KOPT-K1 (cell line): ENCODE measurements at regions not wholly inside any gene's neighbourhood (a gene's known extent, or its start where the extent isn't known, plus 50 kb on each side); places are given as distances from the start of the nearest gene placed in this dataset.

Source experiments
- H3K27ac ChIP-seq: fragments of 200-600 bp; sonication (generic); 2 replicates; pipeline ENCODE4 v1.5.1; 2016; ENCODE audit warnings: antibody characterized with exemption, mild to moderate bottlenecking, low read depth, low read length; ENCODE audit not compliant: poor library complexity, severe bottlenecking
- H3K36me3 ChIP-seq: fragments of 200-600 bp; sonication (generic); 2 replicates; pipeline ENCODE4 v1.5.1; 2017; ENCODE audit warnings: antibody characterized with exemption, mild to moderate bottlenecking, low read length, moderate library complexity; ENCODE audit not compliant: insufficient read depth
- H3K9me3 ChIP-seq: fragments of 200-600 bp; sonication (generic); 2 replicates; pipeline ENCODE4 v1.5.1; 2017; ENCODE audit warnings: antibody characterized with exemption, low read length, mild to moderate bottlenecking; ENCODE audit not compliant: insufficient read depth, poor library complexity, severe bottlenecking

DNA sequence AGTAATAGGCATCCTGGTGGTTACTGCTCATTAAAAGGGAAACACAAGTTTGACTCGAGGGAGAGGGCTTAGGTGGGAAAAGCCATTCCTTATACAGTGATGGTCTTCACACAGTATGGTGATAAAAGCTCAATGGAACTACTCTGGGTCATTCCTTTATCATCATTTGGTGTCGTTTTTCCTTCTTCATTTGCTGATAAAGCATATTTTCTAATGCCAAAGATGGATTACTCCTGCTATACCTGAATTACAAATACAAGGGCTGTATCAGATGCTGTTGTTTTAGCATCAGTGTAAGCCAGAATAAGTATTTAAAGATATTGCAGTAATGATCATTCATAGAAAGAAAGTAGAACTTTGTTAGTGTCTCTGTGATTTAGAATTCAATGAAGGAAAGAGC, 563.7 kb downstream of the PLCL1 start:
- no peak overlapping the region for H3K27ac ChIP-seq
- H3K36me3 ChIP-seq = no peaks in the 10 kb centered on the region
- no peaks in the 10 kb centered on the region for H3K9me3 ChIP-seq

DNA sequence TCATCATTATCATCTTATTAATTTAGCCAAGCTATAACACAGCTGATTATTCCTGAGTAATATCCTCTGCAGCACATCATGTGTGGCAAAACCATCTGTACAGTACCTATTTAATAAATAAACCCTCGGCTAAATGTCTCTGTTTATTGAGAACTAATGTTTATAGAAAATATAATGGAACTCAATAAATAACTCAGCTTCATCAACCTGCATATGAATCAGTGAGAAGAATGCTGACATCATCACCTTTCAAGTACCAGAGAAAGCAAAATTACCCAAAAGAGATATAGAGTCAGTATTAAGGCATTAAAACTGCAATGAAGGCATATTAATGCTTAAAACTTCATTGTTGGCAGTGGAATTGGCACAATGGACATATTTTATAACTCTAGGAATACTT, 558.3 kb downstream of the PLCL1 start:
- no peak overlapping the region for H3K27ac ChIP-seq
- H3K36me3 ChIP-seq = no peaks in the 10 kb centered on the region
- H3K9me3 ChIP-seq = no peaks in the 10 kb centered on the region

DNA sequence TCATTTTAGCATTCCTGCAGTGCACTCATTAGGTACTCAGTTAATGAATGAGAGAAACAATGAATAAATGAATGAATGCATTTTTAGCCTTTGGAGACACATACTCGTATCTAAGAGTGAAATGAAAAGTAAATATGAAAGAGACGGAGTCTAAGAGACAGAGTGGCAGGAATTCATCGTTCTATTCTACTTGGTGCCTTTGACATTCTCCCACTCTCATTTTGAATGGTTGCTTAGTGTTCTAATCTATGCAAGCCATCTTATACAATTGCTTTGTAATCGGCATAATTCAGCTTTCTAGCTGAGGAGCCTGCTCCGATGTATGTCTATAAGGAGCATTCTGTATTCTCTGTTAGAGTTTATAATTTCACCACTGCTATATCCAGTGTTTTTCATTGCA, 554.9 kb downstream of the PLCL1 start:
- H3K27ac ChIP-seq = no peak overlapping the region
- no peaks in the 10 kb centered on the region for H3K9me3 ChIP-seq
- no peaks in the 10 kb centered on the region for H3K36me3 ChIP-seq

- H3K36me3 ChIP-seq = no peaks in the 10 kb centered on the region
- no peak overlapping the region for H3K27ac ChIP-seq
- no peaks in the 10 kb centered on the region for H3K9me3 ChIP-seq
Observed at GRCh38 chr2:198356157-198356556, 551.8 kb downstream of the PLCL1 start.

- Histone ChIP-seq H3K27ac (no peak overlapping the region), H3K36me3 (no peaks in the 10 kb centered on the region), H3K9me3 (no peaks in the 10 kb centered on the region)
Observed at GRCh38 chr2:198351647-198352046, 547.3 kb downstream of the PLCL1 start.

DNA sequence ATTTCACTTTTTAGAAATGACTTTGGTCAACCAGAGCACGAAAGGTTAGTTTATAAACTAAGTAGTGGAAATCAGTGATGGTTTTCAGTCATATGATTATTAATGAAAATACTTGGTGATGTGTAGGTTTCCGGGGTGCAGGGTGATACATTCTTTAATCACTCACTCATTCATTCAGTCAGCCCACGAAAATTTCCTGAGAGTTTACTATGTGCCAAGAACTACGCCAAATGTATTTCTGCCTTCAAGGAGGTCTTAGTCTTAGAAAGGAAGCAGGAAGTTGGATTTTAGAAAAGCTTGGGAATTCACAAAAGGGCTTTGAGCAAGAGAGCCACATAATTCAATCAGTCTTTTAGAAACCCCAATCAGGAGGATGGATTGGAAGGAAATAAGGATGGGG, 543.6 kb downstream of the PLCL1 start:
- Histone ChIP-seq H3K36me3 (no peaks in the 10 kb centered on the region), H3K9me3 (no peaks in the 10 kb centered on the region), H3K27ac (no peak overlapping the region)

- Histone ChIP-seq H3K36me3 (no peaks in the 10 kb centered on the region), H3K9me3 (no peaks in the 10 kb centered on the region), H3K27ac (no peak overlapping the region)
Observed at GRCh38 chr2:198347349-198347748, 543.0 kb downstream of the PLCL1 start.

DNA sequence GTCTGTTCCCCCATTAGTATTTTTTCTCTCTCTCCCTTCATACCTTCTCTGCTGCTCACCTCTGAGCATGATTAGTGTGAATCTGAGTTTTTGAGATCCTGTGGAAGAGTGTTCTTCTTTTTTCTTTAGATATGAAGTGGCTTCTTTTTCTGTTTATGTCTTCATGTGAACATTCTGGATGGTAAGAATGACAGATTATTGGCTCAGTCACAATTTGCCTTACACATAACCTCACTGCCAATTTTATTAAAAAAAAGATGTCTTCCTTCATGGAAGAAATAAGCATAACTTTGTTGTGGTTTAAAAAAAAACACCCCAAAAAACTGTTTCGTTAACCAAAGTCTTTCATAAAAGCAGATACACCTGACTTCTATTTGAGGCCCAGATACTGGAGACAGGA, 539.1 kb downstream of the PLCL1 start:
- H3K27ac ChIP-seq = no peak overlapping the region
- no peaks in the 10 kb centered on the region for H3K36me3 ChIP-seq
- no peaks in the 10 kb centered on the region for H3K9me3 ChIP-seq

GRCh38 chr2:198340846-198341245, 536.5 kb downstream of the PLCL1 start:
- Histone ChIP-seq H3K27ac (no peak overlapping the region), H3K36me3 (no peaks in the 10 kb centered on the region), H3K9me3 (no peaks in the 10 kb centered on the region)

DNA sequence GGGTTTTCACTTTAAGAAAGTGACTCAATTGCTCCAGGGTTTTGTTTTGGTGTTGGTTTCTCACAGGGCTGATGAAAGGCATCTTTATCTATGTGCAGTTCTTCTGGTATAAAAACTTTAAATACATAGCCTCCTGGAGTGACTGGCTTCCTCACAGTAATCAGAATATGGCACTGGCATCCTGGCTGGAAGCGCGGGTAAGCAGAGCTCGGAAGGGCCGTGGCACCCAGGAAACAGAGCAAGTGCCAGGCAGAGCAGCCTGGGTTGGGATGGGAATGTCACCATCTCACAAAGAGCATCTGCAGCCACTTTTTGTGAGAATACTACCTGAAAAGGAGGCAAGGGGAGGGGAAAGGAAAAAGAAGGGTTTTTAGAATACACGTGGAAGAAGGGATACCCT, 534.7 kb downstream of the PLCL1 start:
- H3K9me3 ChIP-seq = no peaks in the 10 kb centered on the region
- no peak overlapping the region for H3K27ac ChIP-seq
- no peaks in the 10 kb centered on the region for H3K36me3 ChIP-seq

DNA sequence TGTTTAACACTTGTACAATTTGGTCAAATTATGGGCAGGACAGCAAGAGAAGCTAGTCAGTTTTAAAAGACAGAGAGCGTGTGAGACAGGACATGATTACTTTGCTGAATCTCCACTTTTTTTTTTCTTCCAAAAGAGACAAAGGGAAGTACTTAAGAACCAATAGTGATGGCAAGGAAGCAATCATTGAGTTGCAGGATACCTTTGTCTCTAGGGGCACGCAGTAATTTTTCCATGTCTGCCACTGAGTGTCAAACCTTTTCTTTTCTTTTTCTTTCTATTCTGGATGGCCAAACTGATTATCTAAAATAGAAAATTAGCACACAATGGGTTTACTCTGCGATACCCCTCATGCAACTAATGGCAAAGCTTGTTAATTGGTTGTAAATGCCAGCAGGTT, 533.0 kb downstream of the PLCL1 start:
- no peaks in the 10 kb centered on the region for H3K36me3 ChIP-seq
- no peaks in the 10 kb centered on the region for H3K9me3 ChIP-seq
- no peak overlapping the region for H3K27ac ChIP-seq

DNA sequence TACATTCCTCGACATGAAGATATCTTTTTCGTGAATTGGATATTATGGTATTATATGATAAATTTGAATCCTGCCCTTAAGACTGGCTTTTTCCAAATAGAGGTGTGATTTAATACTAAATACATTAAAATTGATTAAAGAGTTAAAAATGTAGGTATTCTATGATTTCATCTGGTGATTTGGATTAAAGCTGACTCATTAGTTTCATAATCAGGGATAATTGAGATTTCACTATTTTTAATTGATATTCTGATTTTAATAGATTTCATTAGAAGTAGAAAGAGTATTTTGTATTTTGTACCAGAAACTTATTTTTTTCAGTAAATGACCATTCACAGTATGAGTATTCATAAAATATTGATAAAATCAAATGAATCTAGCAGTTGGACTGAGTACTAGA, 524.1 kb downstream of the PLCL1 start:
- H3K9me3 ChIP-seq = no peaks in the 10 kb centered on the region
- no peak overlapping the region for H3K27ac ChIP-seq
- H3K36me3 ChIP-seq = no peaks in the 10 kb centered on the region

DNA sequence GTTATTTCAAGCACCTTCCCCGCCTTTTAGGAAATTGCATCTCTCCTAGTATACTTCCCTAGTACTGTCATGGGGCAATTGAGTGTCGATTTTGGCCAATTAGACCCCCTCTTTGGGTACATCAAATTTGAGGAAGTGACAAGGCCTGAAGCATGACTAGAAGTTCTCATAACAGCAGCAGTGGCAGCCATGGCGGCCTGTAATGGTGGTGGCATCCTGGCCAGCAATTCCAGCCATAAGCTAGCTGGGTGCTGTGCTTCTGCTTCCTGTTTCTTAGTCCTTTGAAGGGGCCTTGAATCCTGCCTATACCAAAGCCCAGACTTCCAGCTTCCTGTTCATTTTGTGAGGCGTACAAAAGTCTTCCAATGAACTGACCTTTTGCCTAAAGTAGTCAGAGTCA, 523.1 kb downstream of the PLCL1 start:
- H3K27ac ChIP-seq = no peak overlapping the region

DNA sequence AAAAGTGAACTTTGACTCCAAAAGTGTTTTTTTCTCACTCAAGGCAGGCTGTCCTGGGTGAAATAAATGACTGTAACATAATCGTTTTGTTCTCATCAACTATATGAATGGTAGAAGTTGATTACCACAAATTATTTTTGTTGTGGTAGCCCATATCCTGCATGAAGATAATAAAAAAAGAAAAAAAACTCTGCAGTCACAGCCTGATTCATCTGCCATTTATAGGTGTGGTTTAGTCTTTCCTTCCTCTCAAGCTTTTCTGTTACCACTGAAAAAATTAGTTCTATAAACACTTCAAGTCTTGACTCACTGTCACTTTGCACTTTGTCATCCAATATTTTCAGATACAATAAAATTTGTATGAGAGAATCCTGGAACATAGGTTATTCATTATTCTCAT, 522.0 kb downstream of the PLCL1 start:
- no peaks in the 10 kb centered on the region for H3K9me3 ChIP-seq
- no peak overlapping the region for H3K27ac ChIP-seq
- no peaks in the 10 kb centered on the region for H3K36me3 ChIP-seq

More for the DNA sequence above, 523.1 kb downstream of the PLCL1 start:
- Histone ChIP-seq H3K36me3 (no peaks in the 10 kb centered on the region), H3K9me3 (no peaks in the 10 kb centered on the region)

DNA sequence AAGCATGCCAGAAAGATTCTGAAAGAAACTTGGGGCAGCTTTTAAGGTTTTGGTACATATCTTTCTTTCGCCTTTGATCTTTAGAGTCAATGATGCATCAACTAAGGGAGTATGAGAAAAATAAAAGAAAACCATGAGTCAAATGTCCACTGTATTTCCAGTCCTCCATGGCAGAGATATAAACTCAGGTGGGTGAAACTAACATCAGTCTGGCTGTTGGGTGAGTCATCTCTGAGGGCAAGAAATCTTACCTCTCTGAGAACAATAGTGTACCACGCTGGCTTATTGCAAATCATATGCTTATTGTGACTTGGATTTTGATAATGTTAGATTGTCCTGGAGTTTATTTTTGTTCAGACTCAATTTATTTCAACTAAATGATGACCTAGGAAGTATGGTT, 521.0 kb downstream of the PLCL1 start:
- H3K36me3 ChIP-seq = no peaks in the 10 kb centered on the region
- H3K27ac ChIP-seq = no peak overlapping the region
- H3K9me3 ChIP-seq = no peaks in the 10 kb centered on the region

DNA sequence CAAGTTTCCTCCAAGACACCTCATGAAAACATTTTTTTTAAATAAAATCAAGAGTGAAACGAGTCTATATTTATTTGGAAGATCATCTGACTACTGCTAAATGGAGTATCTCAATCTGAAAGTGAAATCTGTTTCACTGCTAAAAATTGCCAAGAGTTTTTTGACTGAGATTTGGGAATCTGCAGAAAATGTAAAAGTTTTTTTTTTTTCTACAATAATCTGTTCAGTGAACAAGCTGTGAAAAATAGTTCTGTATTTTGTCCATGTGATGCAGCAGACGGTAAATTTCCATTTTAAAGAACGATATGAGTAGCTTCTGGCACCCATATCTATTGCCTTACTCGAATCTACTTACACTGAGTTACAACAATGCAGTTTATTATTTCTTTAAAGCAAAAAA, 519.7 kb downstream of the PLCL1 start:
- no peak overlapping the region for H3K27ac ChIP-seq
- no peaks in the 10 kb centered on the region for H3K9me3 ChIP-seq
- no peaks in the 10 kb centered on the region for H3K36me3 ChIP-seq

- H3K9me3 ChIP-seq = no peaks in the 10 kb centered on the region
- H3K27ac ChIP-seq = no peak overlapping the region
- no peaks in the 10 kb centered on the region for H3K36me3 ChIP-seq
Observed at GRCh38 chr2:198322275-198322674, 517.9 kb downstream of the PLCL1 start.
